Common myeloid progenitor, CD34-positive (primary cell): ENCODE measurements at regions not wholly inside any gene's neighbourhood (a gene's known extent, or its start where the extent isn't known, plus 50 kb on each side); places are given as distances from the start of the nearest gene placed in this dataset.

Source experiments
- CTCF ChIA-PET: fragments of 350-600 bp; sonication (Branson Sonifier 250); formaldehyde crosslinking; loops from one replicate; lab custom pipeline; 2021; ENCODE audit warnings: antibody characterized with exemption; lab: Charles Lee
- POLR2A ChIA-PET: fragments of 350-600 bp; sonication (Branson Sonifier 250); formaldehyde crosslinking; loops from one replicate; lab custom pipeline; 2021; ENCODE audit warnings: antibody characterized with exemption; lab: Charles Lee
- DNase-seq, 3 donors: peaks; one replicate each; pipeline versions ENCODE4 v3.0.0 to v3.0.0-alpha.2; 2013
- H3K27ac ChIP-seq, 2 experiments: 1 replicate in 1 of 2; 2 replicates in 1 of 2; pipeline ENCODE4 v1.7.0; 2013; ENCODE audit warnings: inconsistent platforms in 2 of 2, low read length in 2 of 2, mild to moderate bottlenecking in 2 of 2, low read depth in 1 of 2, moderate library complexity in 1 of 2; ENCODE audit not compliant: severe bottlenecking in 2 of 2, insufficient read depth in 1 of 2, poor library complexity in 1 of 2
- H3K27me3 ChIP-seq, 5 experiments: replicated peaks in 2 of 5; 1 replicate in 3 of 5; 2 replicates in 2 of 5; pipeline versions ENCODE4 v1.6.1 to v1.7.0; 2013; ENCODE audit warnings: low read length in 4 of 5, mild to moderate bottlenecking in 2 of 5, moderate library complexity in 2 of 5, inconsistent platforms in 1 of 5; ENCODE audit not compliant: insufficient read depth in 5 of 5, control insufficient read depth in 4 of 5
- H3K36me3 ChIP-seq, 4 experiments: 1 replicate in 2 of 4; 2 replicates in 2 of 4; pipeline versions ENCODE4 v1.6.1 to v1.7.0; 2013; ENCODE audit warnings: low read length in 3 of 4, control low read depth in 1 of 4, mild to moderate bottlenecking in 1 of 4; ENCODE audit not compliant: control insufficient read depth in 4 of 4, insufficient read depth in 4 of 4
- H3K4me1 ChIP-seq, 4 experiments: 1 replicate in 3 of 4; 2 replicates in 1 of 4; pipeline versions ENCODE4 v1.6.1 to v1.7.1; 2013; ENCODE audit warnings: low read length in 3 of 4, mild to moderate bottlenecking in 3 of 4, control low read depth in 1 of 4, inconsistent platforms in 1 of 4, moderate library complexity in 1 of 4; ENCODE audit not compliant: control insufficient read depth in 4 of 4, insufficient read depth in 4 of 4; ENCODE audit errors: control extremely low read depth in 1 of 4
- H3K4me3 ChIP-seq, 7 experiments: 1 replicate in 4 of 7; 2 replicates in 3 of 7; pipeline versions ENCODE4 v1.5.1 to v1.7.0; 2013; ENCODE audit warnings: mild to moderate bottlenecking in 7 of 7, low read length in 6 of 7, moderate library complexity in 6 of 7, inconsistent platforms in 2 of 7, low read depth in 2 of 7, control low read depth in 1 of 7; ENCODE audit not compliant: insufficient read depth in 4 of 7, control insufficient read depth in 1 of 7; ENCODE audit errors: extremely low read depth in 1 of 7
- H3K9me3 ChIP-seq, 5 experiments: 1 replicate in 4 of 5; 2 replicates in 1 of 5; pipeline versions ENCODE4 v1.6.1 to v1.7.1; 2013; ENCODE audit warnings: low read length in 4 of 5, mild to moderate bottlenecking in 2 of 5, inconsistent platforms in 1 of 5, low read depth in 1 of 5, moderate library complexity in 1 of 5; ENCODE audit not compliant: control insufficient read depth in 4 of 5, insufficient read depth in 2 of 5; ENCODE audit errors: control extremely low read depth in 1 of 5
- WGBS: methylation state at CpG from one replicate; pipeline ENCODE4 v1.1.5; 2013; ENCODE audit not compliant: insufficient coverage; 5-methylcytosine and 5-hydroxymethylcytosine counted together

- H3K27ac ChIP-seq = no peak overlapping the region
- H3K4me3 ChIP-seq = no peak overlapping the region
- ChIA-PET POLR2A (no interaction called here), CTCF (no interaction called here)
- H3K9me3 ChIP-seq = no peaks in the 10 kb centered on the region
- H3K27me3 ChIP-seq = no peaks in the 10 kb centered on the region
- H3K36me3 ChIP-seq = no peaks in the 10 kb centered on the region
- WGBS = no CpG with 5 or more reads among the region's 1 CpG
- DNase-seq = no peak
- peaks cover 0 to 11% (median 8%) of the 10 kb centered on the region in 4 experiments for H3K4me1 ChIP-seq
Observed at GRCh38 chr15:35307676-35308075, 222.6 kb upstream of the NANOGP8 start.

GRCh38 chr15:35307026-35307425, 221.9 kb upstream of the NANOGP8 start:
- Histone ChIP-seq H3K4me3 (no peak overlapping the region), H3K27ac (no peak overlapping the region), H3K27me3 (no peaks in the 10 kb centered on the region), H3K9me3 (no peaks in the 10 kb centered on the region), H3K36me3 (no peaks in the 10 kb centered on the region), H3K4me1 (peaks cover 0 to 11% (median 8%) of the 10 kb centered on the region in 4 experiments)
- no peak for DNase-seq
- WGBS = no CpG with 5 or more reads among the region's 1 CpG
- CTCF ChIA-PET = no interaction called here
- POLR2A ChIA-PET = no interaction called here

- CTCF ChIA-PET = interaction anchor here (0.9 to 1.7 kb wide), 3 partner anchors 17 to 138 kb away, joined by 3 to 8 read pairs (median 3); no protein-coding TSS in a partner anchor
- no peak overlapping the region for H3K4me3 ChIP-seq
- no peak for DNase-seq
- H3K4me1 ChIP-seq = peaks cover 0 to 11% (median 8%) of the 10 kb centered on the region in 4 experiments
- no peaks in the 10 kb centered on the region for H3K27me3 ChIP-seq
- 50% methylated on average over 1 of the region's 4 CpGs for WGBS
- POLR2A ChIA-PET = no interaction called here
- no peaks in the 10 kb centered on the region for H3K9me3 ChIP-seq
- no peaks in the 10 kb centered on the region for H3K36me3 ChIP-seq
- H3K27ac ChIP-seq = no peak overlapping the region
Observed at GRCh38 chr15:35306361-35306981, 221.4 kb upstream of the NANOGP8 start.

GRCh38 chr15:35305946-35306345, 220.9 kb upstream of the NANOGP8 start:
- H3K27me3 ChIP-seq = no peaks in the 10 kb centered on the region
- POLR2A ChIA-PET = no interaction called here
- H3K36me3 ChIP-seq = no peaks in the 10 kb centered on the region
- H3K9me3 ChIP-seq = no peaks in the 10 kb centered on the region
- no peak overlapping the region for H3K27ac ChIP-seq
- DNase-seq = peak in 1 of 3 donors; percentile 32
- CTCF ChIA-PET = interaction anchor here (0.9 to 1.7 kb wide), 3 partner anchors 17 to 138 kb away, joined by 3 to 8 read pairs (median 3); no protein-coding TSS in a partner anchor
- H3K4me3 ChIP-seq = no peak overlapping the region
- peaks cover 0 to 11% (median 8%) of the 10 kb centered on the region in 4 experiments for H3K4me1 ChIP-seq

- Histone ChIP-seq H3K4me1 (peaks cover 0 to 11% (median 8%) of the 10 kb centered on the region in 4 experiments), H3K27ac (no peak overlapping the region), H3K27me3 (no peaks in the 10 kb centered on the region), H3K9me3 (no peaks in the 10 kb centered on the region), H3K4me3 (no peak overlapping the region), H3K36me3 (no peaks in the 10 kb centered on the region)
- POLR2A ChIA-PET = no interaction called here
- no CpG with 5 or more reads among the region's 2 CpGs for WGBS
- no peak for DNase-seq
- CTCF ChIA-PET = interaction anchor here (1.7 kb wide), 1 partner anchor 139 kb away, joined by 8 read pairs; no protein-coding TSS in a partner anchor
Observed at GRCh38 chr15:35305031-35305550, 220.0 kb upstream of the NANOGP8 start.

GRCh38 chr15:35304389-35304788, 219.3 kb upstream of the NANOGP8 start:
- peaks cover 0 to 11% (median 8%) of the 10 kb centered on the region in 4 experiments for H3K4me1 ChIP-seq
- H3K27me3 ChIP-seq = no peaks in the 10 kb centered on the region
- H3K27ac ChIP-seq = no peak overlapping the region
- H3K9me3 ChIP-seq = no peaks in the 10 kb centered on the region
- no peaks in the 10 kb centered on the region for H3K36me3 ChIP-seq
- DNase-seq = no peak
- POLR2A ChIA-PET = no interaction called here
- 100% methylated on average over 1 of the region's 2 CpGs for WGBS
- H3K4me3 ChIP-seq = no peak overlapping the region
- CTCF ChIA-PET = no interaction called here

GRCh38 chr15:35302334-35302733, 217.2 kb upstream of the NANOGP8 start:
- no CpG with 5 or more reads among the region's 1 CpG for WGBS

More at GRCh38 chr15:35302334-35302733, 217.2 kb upstream of the NANOGP8 start:
- CTCF ChIA-PET = no interaction called here
- Histone ChIP-seq H3K27me3 (no peaks in the 10 kb centered on the region), H3K36me3 (no peaks in the 10 kb centered on the region), H3K4me3 (no peak overlapping the region), H3K9me3 (no peaks in the 10 kb centered on the region), H3K4me1 (peaks cover 0 to 11% (median 8%) of the 10 kb centered on the region in 4 experiments), H3K27ac (no peak overlapping the region)
- POLR2A ChIA-PET = no interaction called here
- no peak for DNase-seq
